ENCODE measurements at regions not wholly inside any gene's neighbourhood (a gene's known extent, or its start where the extent isn't known, plus 50 kb on each side); places are given as distances from the start of the nearest gene placed in this dataset.

- TF ChIP-seq, protein P1, sequence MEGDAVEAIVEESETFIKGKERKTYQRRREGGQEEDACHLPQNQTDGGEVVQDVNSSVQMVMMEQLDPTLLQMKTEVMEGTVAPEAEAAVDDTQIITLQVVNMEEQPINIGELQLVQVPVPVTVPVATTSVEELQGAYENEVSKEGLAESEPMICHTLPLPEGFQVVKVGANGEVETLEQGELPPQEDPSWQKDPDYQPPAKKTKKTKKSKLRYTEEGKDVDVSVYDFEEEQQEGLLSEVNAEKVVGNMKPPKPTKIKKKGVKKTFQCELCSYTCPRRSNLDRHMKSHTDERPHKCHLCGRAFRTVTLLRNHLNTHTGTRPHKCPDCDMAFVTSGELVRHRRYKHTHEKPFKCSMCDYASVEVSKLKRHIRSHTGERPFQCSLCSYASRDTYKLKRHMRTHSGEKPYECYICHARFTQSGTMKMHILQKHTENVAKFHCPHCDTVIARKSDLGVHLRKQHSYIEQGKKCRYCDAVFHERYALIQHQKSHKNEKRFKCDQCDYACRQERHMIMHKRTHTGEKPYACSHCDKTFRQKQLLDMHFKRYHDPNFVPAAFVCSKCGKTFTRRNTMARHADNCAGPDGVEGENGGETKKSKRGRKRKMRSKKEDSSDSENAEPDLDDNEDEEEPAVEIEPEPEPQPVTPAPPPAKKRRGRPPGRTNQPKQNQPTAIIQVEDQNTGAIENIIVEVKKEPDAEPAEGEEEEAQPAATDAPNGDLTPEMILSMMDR (IDR thresholded peaks at IDR 0.05): no peak
- no peak for TF ChIP-seq ZFX (IDR thresholded peaks at IDR 0.05; ENCODE audit: borderline replicate concordance)
Measured at GRCh38 chr16:55130911-55131310, 193.1 kb upstream of the IRX6 start.

All from 22Rv1 (cell line).